ENCODE measurements at regions not wholly inside any gene's neighbourhood (a gene's known extent, or its start where the extent isn't known, plus 50 kb on each side); places are given as distances from the start of the nearest gene placed in this dataset.
A peak's percentile ranks its signal among the peaks of the same experiment; 100 is the strongest.
"Not testable (repeated sequence)": the region's sequence is repeated elsewhere in the genome, so short reads cannot be mapped to it uniquely, and the experiment has no call there.

- no peaks in the 10 kb centered on the region for H3K9me3 ChIP-seq (ENCODE audit: low read depth, low read length)
- no peaks in the 10 kb centered on the region for H3K79me2 ChIP-seq (ENCODE audit: insufficient read depth, low read length)
- H3K27ac ChIP-seq (ENCODE audit: low read depth, low read length): no peak overlapping the region
- H3K36me3 ChIP-seq (ENCODE audit: insufficient read depth, low read length): no peaks in the 10 kb centered on the region
- DNase-seq (ENCODE audit: insufficient read length, low spot score, missing footprints): peak; percentile 11
- H2AFZ ChIP-seq (ENCODE audit: low read length): no peak overlapping the region
- no peak for TF ChIP-seq CTCF (IDR thresholded peaks at IDR 0.05; ENCODE audit: extremely low read depth, low read depth, low read length)
- H3K27me3 ChIP-seq (ENCODE audit: insufficient read depth, low read length): no peaks in the 10 kb centered on the region
- no peaks in the 10 kb centered on the region for H3K4me1 ChIP-seq (ENCODE audit: insufficient read depth, low read length)
- H3K4me3 ChIP-seq (ENCODE audit: insufficient read depth, low read length): no peak overlapping the region
- H4K20me1 ChIP-seq (ENCODE audit: insufficient read depth, low read length): no peaks in the 10 kb centered on the region
- H3K4me2 ChIP-seq (ENCODE audit: insufficient read depth, low read length): no peak overlapping the region
Observed at GRCh38 chr2:128612628-128613027, 294.0 kb upstream of the HS6ST1 start.

DNA sequence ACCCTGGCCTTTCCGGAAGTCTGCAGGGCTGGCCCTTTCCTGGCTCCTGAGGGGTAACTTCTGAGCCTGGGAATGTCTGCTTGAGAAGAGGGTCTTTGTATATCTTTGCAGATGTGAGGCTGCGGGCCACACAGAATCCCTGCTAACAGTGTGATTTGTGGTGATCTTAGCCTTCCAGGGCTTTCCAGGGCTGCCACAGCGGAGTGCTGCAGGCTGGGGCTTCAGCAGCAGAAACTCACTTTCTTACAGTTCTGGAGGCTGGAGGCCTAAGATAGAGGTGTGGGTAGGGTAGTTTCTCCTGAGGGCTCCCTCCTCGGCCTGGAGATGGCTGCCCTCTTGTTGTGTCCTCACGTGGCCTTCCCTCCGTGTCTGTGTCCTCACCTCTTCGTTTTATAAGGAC, 294.7 kb upstream of the HS6ST1 start:
- peak; percentile 42 for DNase-seq (ENCODE audit: insufficient read length, low spot score, missing footprints)
- no peaks in the 10 kb centered on the region for H3K4me1 ChIP-seq (ENCODE audit: insufficient read depth, low read length)
- H3K4me2 ChIP-seq (ENCODE audit: insufficient read depth, low read length): no peak overlapping the region
- no peaks in the 10 kb centered on the region for H4K20me1 ChIP-seq (ENCODE audit: insufficient read depth, low read length)
- no peaks in the 10 kb centered on the region for H3K79me2 ChIP-seq (ENCODE audit: insufficient read depth, low read length)
- TF ChIP-seq CTCF (IDR thresholded peaks at IDR 0.05; ENCODE audit: extremely low read depth, low read depth, low read length): no peak
- H3K27me3 ChIP-seq (ENCODE audit: insufficient read depth, low read length): no peaks in the 10 kb centered on the region
- H3K9me3 ChIP-seq (ENCODE audit: low read depth, low read length): no peaks in the 10 kb centered on the region
- H2AFZ ChIP-seq (ENCODE audit: low read length): no peak overlapping the region
- no peak overlapping the region for H3K4me3 ChIP-seq (ENCODE audit: insufficient read depth, low read length)
- H3K36me3 ChIP-seq (ENCODE audit: insufficient read depth, low read length): no peaks in the 10 kb centered on the region
- H3K27ac ChIP-seq (ENCODE audit: low read depth, low read length): no peak overlapping the region

- peak; percentile 41 for DNase-seq (ENCODE audit: insufficient read length, low spot score, missing footprints)
- H3K9me3 ChIP-seq (ENCODE audit: low read depth, low read length): no peaks in the 10 kb centered on the region
- TF ChIP-seq CTCF (IDR thresholded peaks at IDR 0.05; ENCODE audit: extremely low read depth, low read depth, low read length): no peak
- H2AFZ ChIP-seq (ENCODE audit: low read length): no peak overlapping the region
- H3K4me2 ChIP-seq (ENCODE audit: insufficient read depth, low read length): no peak overlapping the region
- no peaks in the 10 kb centered on the region for H4K20me1 ChIP-seq (ENCODE audit: insufficient read depth, low read length)
- H3K4me3 ChIP-seq (ENCODE audit: insufficient read depth, low read length): no peak overlapping the region
- no peaks in the 10 kb centered on the region for H3K4me1 ChIP-seq (ENCODE audit: insufficient read depth, low read length)
- H3K27me3 ChIP-seq (ENCODE audit: insufficient read depth, low read length): no peaks in the 10 kb centered on the region
- no peaks in the 10 kb centered on the region for H3K79me2 ChIP-seq (ENCODE audit: insufficient read depth, low read length)
- H3K36me3 ChIP-seq (ENCODE audit: insufficient read depth, low read length): no peaks in the 10 kb centered on the region
- no peak overlapping the region for H3K27ac ChIP-seq (ENCODE audit: low read depth, low read length)
Observed at GRCh38 chr2:128613876-128614275, 295.2 kb upstream of the HS6ST1 start.

DNA sequence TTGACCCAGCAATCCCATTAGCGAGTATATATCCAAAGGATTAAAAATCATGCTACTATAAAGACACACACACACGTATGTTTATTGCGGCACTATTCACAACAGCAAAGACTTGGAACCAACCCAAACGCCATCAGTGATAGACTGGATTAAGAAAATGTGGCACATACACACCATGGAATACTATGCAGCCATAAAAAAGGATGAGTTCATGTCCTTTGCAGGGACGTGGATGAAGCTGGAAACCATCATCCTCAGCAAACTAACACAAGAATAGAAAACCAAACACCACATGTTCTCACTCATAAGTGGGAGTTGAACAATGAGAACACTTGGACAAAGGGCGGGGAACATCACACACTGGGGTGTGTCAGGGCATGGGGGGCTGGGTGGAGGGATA, 296.2 kb upstream of the HS6ST1 start:
- not testable (repeated sequence) for H3K27me3 ChIP-seq (ENCODE audit: insufficient read depth, low read length); H3K4me2 ChIP-seq (ENCODE audit: insufficient read depth, low read length)

More for the DNA sequence above, 296.2 kb upstream of the HS6ST1 start:
- H2AFZ ChIP-seq (ENCODE audit: low read length); H3K4me1 ChIP-seq (ENCODE audit: insufficient read depth, low read length); H4K20me1 ChIP-seq (ENCODE audit: insufficient read depth, low read length); DNase-seq (ENCODE audit: insufficient read length, low spot score, missing footprints); H3K9me3 ChIP-seq (ENCODE audit: low read depth, low read length); H3K27ac ChIP-seq (ENCODE audit: low read depth, low read length); H3K79me2 ChIP-seq (ENCODE audit: insufficient read depth, low read length); H3K4me3 ChIP-seq (ENCODE audit: insufficient read depth, low read length); H3K36me3 ChIP-seq (ENCODE audit: insufficient read depth, low read length): not testable (repeated sequence)
